GM23248 (cell line): ENCODE measurements at regions not wholly inside any gene's neighbourhood (a gene's known extent, or its start where the extent isn't known, plus 50 kb on each side); places are given as distances from the start of the nearest gene placed in this dataset.

Experiments used
- EZH2 ChIP-seq: fragments of 200-600 bp; sonication (generic); IDR thresholded peaks from 2 replicates; pipeline ENCODE4 v1.6.1; 2018; ENCODE audit warnings: antibody characterized with exemption, mild to moderate bottlenecking; ENCODE audit not compliant: insufficient read depth, poor library complexity, severe bottlenecking
- EZH2phosphoT487 ChIP-seq: fragments of 200-600 bp; sonication (generic); IDR thresholded peaks from 2 replicates; pipeline ENCODE4 v1.6.1; 2018; ENCODE audit warnings: antibody characterized with exemption, moderate library complexity, mild to moderate bottlenecking, low read depth; ENCODE audit not compliant: insufficient read depth

GRCh38 chr6:76677017-76677416 is 604.6 kb upstream of the IMPG1 start:
- TF ChIP-seq EZH2: no peak
- TF ChIP-seq EZH2phosphoT487: no peak
